BJ (cell line): ENCODE measurements at regions not wholly inside any gene's neighbourhood (a gene's known extent, or its start where the extent isn't known, plus 50 kb on each side); places are given as distances from the start of the nearest gene placed in this dataset.

Source experiments
- CTCF ChIA-PET: fragments of 350-600 bp; formaldehyde crosslinking; extraction: SDS; loops from one replicate; lab custom pipeline; 2021; ENCODE audit warnings: antibody characterized with exemption, inconsistent platforms; lab: Yijun Ruan, JAX
- POLR2A ChIA-PET: fragments of 300-600 bp; sonication (Branson Sonifier 250); formaldehyde crosslinking; extraction: SDS; loops from one replicate; lab custom pipeline; 2021; ENCODE audit warnings: antibody characterized with exemption; lab: Charles Lee
- DNase-seq: peaks from one replicate; pipeline ENCODE4 v3.0.0-alpha.2; 2011; ENCODE audit warnings: low read depth
- H3K27me3 ChIP-seq: 2 replicates; pipeline ENCODE4 v1.6.0; 2011; ENCODE audit warnings: low read length; ENCODE audit not compliant: control insufficient read depth, insufficient read depth
- H3K36me3 ChIP-seq: 2 replicates; pipeline ENCODE4 v1.5.1; 2011; ENCODE audit warnings: low read length; ENCODE audit not compliant: control insufficient read depth, insufficient read depth
- H3K4me3 ChIP-seq: 2 replicates; pipeline ENCODE4 v1.5.1; 2011; ENCODE audit warnings: low read depth, mild to moderate bottlenecking, control low read depth, low read length
- CTCF ChIP-seq: IDR thresholded peaks from 2 replicates; pipeline ENCODE4 v1.5.1; 2011; ENCODE audit warnings: low read depth, mild to moderate bottlenecking, control low read depth, inconsistent platforms, low read length, moderate library complexity; ENCODE audit not compliant: insufficient read depth

GRCh38 chr3:147544290-147544689 lies 135.1 kb downstream of the ZIC1 start:
- ChIA-PET POLR2A (no interaction called here), CTCF (no interaction called here)

GRCh38 chr3:147551491-147551890 lies 142.3 kb downstream of the ZIC1 start:
- TF ChIP-seq CTCF = no peak
- no peak for DNase-seq
- POLR2A ChIA-PET = no interaction called here
- CTCF ChIA-PET = no interaction called here
- Histone ChIP-seq H3K27me3 (no peaks in the 10 kb centered on the region), H3K36me3 (no peaks in the 10 kb centered on the region), H3K4me3 (no peak overlapping the region)

More at GRCh38 chr3:147544290-147544689, 135.1 kb downstream of the ZIC1 start:
- TF ChIP-seq CTCF = no peak
- H3K4me3 ChIP-seq = no peak overlapping the region
- no peak for DNase-seq
- no peaks in the 10 kb centered on the region for H3K36me3 ChIP-seq
- H3K27me3 ChIP-seq = no peaks in the 10 kb centered on the region

- POLR2A ChIA-PET = no interaction called here
- Histone ChIP-seq H3K4me3 (no peak overlapping the region), H3K27me3 (no peaks in the 10 kb centered on the region), H3K36me3 (no peaks in the 10 kb centered on the region)
- no peak for DNase-seq
- no peak for TF ChIP-seq CTCF
- CTCF ChIA-PET = no interaction called here
Measured at GRCh38 chr3:147554332-147554731, 145.2 kb downstream of the ZIC1 start.

- Histone ChIP-seq H3K27me3 (no peaks in the 10 kb centered on the region), H3K4me3 (no peak overlapping the region), H3K36me3 (no peaks in the 10 kb centered on the region)
- TF ChIP-seq CTCF = no peak
- POLR2A ChIA-PET = no interaction called here
- DNase-seq = no peak
- CTCF ChIA-PET = no interaction called here
Measured at GRCh38 chr3:147572970-147573340, 163.8 kb downstream of the ZIC1 start.

- H3K36me3 ChIP-seq = no peaks in the 10 kb centered on the region
Measured at GRCh38 chr3:147574621-147575020, 165.5 kb downstream of the ZIC1 start.

More at GRCh38 chr3:147574621-147575020, 165.5 kb downstream of the ZIC1 start:
- CTCF ChIA-PET = no interaction called here
- Histone ChIP-seq H3K27me3 (no peaks in the 10 kb centered on the region), H3K4me3 (no peak overlapping the region)
- DNase-seq = no peak
- no peak for TF ChIP-seq CTCF
- POLR2A ChIA-PET = no interaction called here
